ENCODE measurements at regions not wholly inside any gene's neighbourhood (a gene's known extent, or its start where the extent isn't known, plus 50 kb on each side); places are given as distances from the start of the nearest gene placed in this dataset.
A peak's percentile ranks its signal among the peaks of the same experiment; 100 is the strongest.

GRCh38 chr1:54497338-54497737 lies 50.7 kb upstream of the ACOT11 start:
- no peak for DNase-seq (ENCODE audit: low read depth)

GRCh38 chr1:54495954-54496353 lies 52.1 kb upstream of the ACOT11 start:
- DNase-seq (ENCODE audit: low read depth), result no peak

GRCh38 chr1:54493608-54494007 lies 54.4 kb upstream of the ACOT11 start:
- no peak for DNase-seq (ENCODE audit: low read depth)

GRCh38 chr1:54490361-54491248 lies 57.4 kb upstream of the ACOT11 start:
- no peak for DNase-seq (ENCODE audit: low read depth)

GRCh38 chr1:54489627-54490250 lies 58.3 kb upstream of the ACOT11 start:
- DNase-seq (ENCODE audit: low read depth), result no peak

GRCh38 chr1:54488779-54489626 lies 59.0 kb upstream of the ACOT11 start:
- DNase-seq (ENCODE audit: low read depth), result peak; percentile 61

GRCh38 chr1:54488065-54488750 lies 59.8 kb upstream of the ACOT11 start:
- DNase-seq (ENCODE audit: low read depth), result peak; percentile 69

GRCh38 chr1:54487571-54488050 lies 60.4 kb upstream of the ACOT11 start:
- no peak for DNase-seq (ENCODE audit: low read depth)

GRCh38 chr1:54486907-54487306 lies 61.1 kb upstream of the ACOT11 start:
- DNase-seq (ENCODE audit: low read depth), result no peak

- DNase-seq (ENCODE audit: low read depth), result no peak
These were observed 62.6 kb upstream of the ACOT11 start for GRCh38 chr1:54485416-54485815.

GRCh38 chr1:54483875-54484437 lies 64.1 kb upstream of the ACOT11 start:
- DNase-seq (ENCODE audit: low read depth), result no peak

GRCh38 chr1:54481201-54481884 lies 66.7 kb upstream of the ACOT11 start:
- DNase-seq (ENCODE audit: low read depth), result no peak

GRCh38 chr1:54480525-54480848 lies 67.5 kb upstream of the ACOT11 start:
- DNase-seq (ENCODE audit: low read depth), result no peak

GRCh38 chr1:54479841-54480524 lies 68.0 kb upstream of the ACOT11 start:
- no peak for DNase-seq (ENCODE audit: low read depth)

GRCh38 chr1:54479251-54479650 lies 68.8 kb upstream of the ACOT11 start:
- no peak for DNase-seq (ENCODE audit: low read depth)

- no peak for DNase-seq (ENCODE audit: low read depth)
These were observed 70.9 kb upstream of the ACOT11 start for GRCh38 chr1:54477153-54477561.

GRCh38 chr1:54476530-54477109 lies 70.4 kb upstream of the SSBP3 start:
- DNase-seq (ENCODE audit: low read depth), result no peak

GRCh38 chr1:54475946-54476516 lies 69.8 kb upstream of the SSBP3 start:
- no peak for DNase-seq (ENCODE audit: low read depth)

- peak; percentile 31 for DNase-seq (ENCODE audit: low read depth)
These were observed 69.2 kb upstream of the SSBP3 start for GRCh38 chr1:54475357-54475881.

All from activated T-helper 1 cell treated with Interleukin-2 at 50 U/mL for 16 hours (primary cell).